GM12891 (cell line): ENCODE measurements at regions not wholly inside any gene's neighbourhood (a gene's known extent, or its start where the extent isn't known, plus 50 kb on each side); places are given as distances from the start of the nearest gene placed in this dataset.

Source experiments
- POLR2A ChIP-seq: IDR thresholded peaks from 2 replicates; pipeline ENCODE4 v1.6.1; 2011; ENCODE audit warnings: low read depth, low read length, control low read depth
- POLR2AphosphoS5 ChIP-seq: IDR thresholded peaks from 2 replicates; pipeline ENCODE4 v1.6.1; 2011; ENCODE audit warnings: low read depth, low read length, control low read depth
- TAF1 ChIP-seq: IDR thresholded peaks from 2 replicates; pipeline ENCODE4 v1.6.1; 2011; ENCODE audit warnings: low read depth, low read length, control low read depth

DNA sequence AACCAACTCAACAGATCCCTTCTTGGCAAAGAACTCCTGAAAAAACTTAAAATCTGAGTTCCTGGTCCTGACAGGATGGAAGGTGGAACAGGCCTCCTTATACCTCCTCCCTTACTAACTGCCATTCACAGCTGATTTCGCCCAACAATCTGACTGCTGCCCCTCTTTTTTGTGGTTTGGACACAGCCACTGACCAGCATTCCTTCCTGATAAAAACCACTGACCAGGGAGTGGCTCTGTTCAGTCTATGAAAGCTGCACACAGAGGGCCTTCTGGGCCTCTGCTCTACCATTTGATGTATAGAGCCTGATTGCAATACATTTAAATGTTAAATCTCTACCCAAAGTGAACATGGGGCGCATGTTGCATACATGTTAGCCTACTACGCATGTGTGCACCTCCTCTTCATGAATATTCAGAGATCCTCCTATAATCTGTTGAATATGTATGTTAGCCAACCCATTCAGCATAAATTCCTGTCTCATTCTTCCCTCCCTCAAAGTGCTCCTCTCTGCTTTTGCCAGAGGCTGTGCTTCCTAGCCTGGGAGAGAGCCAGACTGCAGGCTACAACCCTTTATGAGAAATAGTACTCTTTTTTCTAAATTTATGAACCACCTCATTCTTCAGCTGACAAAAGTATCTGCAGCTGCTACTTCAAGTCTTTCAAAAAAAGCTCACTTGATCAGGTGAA is 93.7 kb upstream of the MRPS30 start:
- TF ChIP-seq POLR2A (no peak), POLR2AphosphoS5 (no peak), TAF1 (no peak)
